Central memory CD8-positive, alpha-beta T cell (primary cell): ENCODE measurements at regions not wholly inside any gene's neighbourhood (a gene's known extent, or its start where the extent isn't known, plus 50 kb on each side); places are given as distances from the start of the nearest gene placed in this dataset.

Source experiments
- ATAC-seq: fragments of 150-1000 bp; cut with Tn5 transposase; replicated peaks from 2 replicates; pipeline ENCODE4 v1.10.0; 2022; ENCODE audit warnings: mild to moderate bottlenecking, moderate FRiP score, moderate number of reproducible peaks; ENCODE audit not compliant: poor library complexity, severe bottlenecking; ENCODE audit errors: extremely low read depth
- DNase-seq, 2 donors: peaks; one replicate each; pipeline ENCODE4 v3.0.0; 2021; ENCODE audit warnings: low spot score in 2 of 2
- H3K27ac Mint-ChIP-seq: one replicate; pipeline ENCODE4 v1.8.0; 2022; ENCODE audit warnings: low read depth, mild to moderate bottlenecking, moderate library complexity, mixed read lengths
- H3K27me3 Mint-ChIP-seq: one replicate; pipeline ENCODE4 v1.8.0; 2022; ENCODE audit warnings: mixed read lengths
- H3K36me3 Mint-ChIP-seq: one replicate; pipeline ENCODE4 v1.8.0; 2022; ENCODE audit warnings: mild to moderate bottlenecking, moderate library complexity, mixed read lengths; ENCODE audit not compliant: insufficient read depth
- H3K4me1 Mint-ChIP-seq: one replicate; pipeline ENCODE4 v1.8.0; 2022; ENCODE audit warnings: mixed read lengths
- H3K4me3 Mint-ChIP-seq: one replicate; pipeline ENCODE4 v1.8.0; 2022; ENCODE audit warnings: mild to moderate bottlenecking, moderate library complexity, mixed read lengths
- H3K9me3 Mint-ChIP-seq: one replicate; pipeline ENCODE4 v1.8.0; 2022; ENCODE audit warnings: mixed read lengths

- Mint-ChIP-seq H3K4me3 (no peak overlapping the region), H3K9me3 (no peaks in the 10 kb centered on the region), H3K27me3 (peaks cover 25% of the 10 kb centered on the region), H3K4me1 (no peaks in the 10 kb centered on the region), H3K36me3 (no peaks in the 10 kb centered on the region), H3K27ac (no peak overlapping the region)
- DNase-seq (no peak), ATAC-seq (no peak)
Measured at GRCh38 chr5:61649231-61649630, 317.2 kb downstream of the ZSWIM6 start.

- no peak for DNase-seq
- Mint-ChIP-seq H3K27me3 (peaks cover 33% of the 10 kb centered on the region), H3K4me1 (no peaks in the 10 kb centered on the region), H3K4me3 (no peak overlapping the region), H3K9me3 (no peaks in the 10 kb centered on the region), H3K36me3 (no peaks in the 10 kb centered on the region), H3K27ac (no peak overlapping the region)
- ATAC-seq = no peak
Measured at GRCh38 chr5:61649971-61650370, 317.9 kb downstream of the ZSWIM6 start.

GRCh38 chr5:61650661-61651060 lies 318.6 kb downstream of the ZSWIM6 start:
- Mint-ChIP-seq H3K27me3 (peaks cover 39% of the 10 kb centered on the region), H3K36me3 (no peaks in the 10 kb centered on the region), H3K27ac (no peak overlapping the region), H3K4me1 (no peaks in the 10 kb centered on the region), H3K4me3 (no peak overlapping the region), H3K9me3 (no peaks in the 10 kb centered on the region)
- no peak for DNase-seq
- no peak for ATAC-seq

- no peak for DNase-seq
- no peak for ATAC-seq
Measured at GRCh38 chr5:61651195-61651594, 319.1 kb downstream of the ZSWIM6 start.

GRCh38 chr5:61652916-61653315 lies 320.9 kb downstream of the ZSWIM6 start:
- H3K36me3 Mint-ChIP-seq = no peaks in the 10 kb centered on the region
- peaks cover 46% of the 10 kb centered on the region for H3K27me3 Mint-ChIP-seq
- no peak for ATAC-seq
- no peaks in the 10 kb centered on the region for H3K4me1 Mint-ChIP-seq
- H3K27ac Mint-ChIP-seq = no peak overlapping the region
- no peak for DNase-seq
- H3K9me3 Mint-ChIP-seq = no peaks in the 10 kb centered on the region
- H3K4me3 Mint-ChIP-seq = no peak overlapping the region

More at GRCh38 chr5:61651195-61651594, 319.1 kb downstream of the ZSWIM6 start:
- Mint-ChIP-seq H3K36me3 (no peaks in the 10 kb centered on the region), H3K9me3 (no peaks in the 10 kb centered on the region), H3K27me3 (peaks cover 45% of the 10 kb centered on the region), H3K4me1 (no peaks in the 10 kb centered on the region), H3K27ac (no peak overlapping the region), H3K4me3 (no peak overlapping the region)

GRCh38 chr5:61653807-61654580 lies 321.9 kb downstream of the ZSWIM6 start:
- peaks cover 35% of the 10 kb centered on the region for H3K27me3 Mint-ChIP-seq
- DNase-seq (no peak), ATAC-seq (no peak)
- peaks cover 4% of the 10 kb centered on the region for H3K4me1 Mint-ChIP-seq
- no peaks in the 10 kb centered on the region for H3K36me3 Mint-ChIP-seq
- no peak overlapping the region for H3K4me3 Mint-ChIP-seq
- H3K27ac Mint-ChIP-seq = no peak overlapping the region
- no peaks in the 10 kb centered on the region for H3K9me3 Mint-ChIP-seq

GRCh38 chr5:61654876-61655275 lies 322.8 kb downstream of the ZSWIM6 start:
- Mint-ChIP-seq H3K27me3 (peaks cover 26% of the 10 kb centered on the region), H3K4me1 (peaks cover 4% of the 10 kb centered on the region), H3K4me3 (no peak overlapping the region), H3K36me3 (no peaks in the 10 kb centered on the region), H3K27ac (no peak overlapping the region), H3K9me3 (no peaks in the 10 kb centered on the region)
- no peak for ATAC-seq
- DNase-seq = no peak

GRCh38 chr5:61657010-61657409 lies 325.0 kb downstream of the ZSWIM6 start:
- Mint-ChIP-seq H3K27me3 (peaks cover 40% of the 10 kb centered on the region), H3K4me3 (no peak overlapping the region), H3K36me3 (no peaks in the 10 kb centered on the region), H3K4me1 (peaks cover 4% of the 10 kb centered on the region), H3K27ac (no peak overlapping the region), H3K9me3 (no peaks in the 10 kb centered on the region)
- ATAC-seq (no peak), DNase-seq (no peak)

GRCh38 chr5:61657686-61658085 lies 325.6 kb downstream of the ZSWIM6 start:
- DNase-seq (no peak), ATAC-seq (no peak)
- Mint-ChIP-seq H3K4me1 (peaks cover 4% of the 10 kb centered on the region), H3K9me3 (no peaks in the 10 kb centered on the region), H3K27me3 (peaks cover 47% of the 10 kb centered on the region), H3K36me3 (no peaks in the 10 kb centered on the region), H3K27ac (no peak overlapping the region), H3K4me3 (no peak overlapping the region)

- DNase-seq (peak; percentile 57 to 78), ATAC-seq (peak; percentile 43)
- Mint-ChIP-seq H3K4me1 (peaks cover 4% of the 10 kb centered on the region), H3K4me3 (no peak overlapping the region), H3K36me3 (no peaks in the 10 kb centered on the region), H3K9me3 (no peaks in the 10 kb centered on the region), H3K27me3 (peaks cover 53% of the 10 kb centered on the region), H3K27ac (no peak overlapping the region)
Measured at GRCh38 chr5:61658592-61659008, 326.5 kb downstream of the ZSWIM6 start.

GRCh38 chr5:61659221-61659696 lies 327.2 kb downstream of the ZSWIM6 start:
- DNase-seq (no peak), ATAC-seq (no peak)
- H3K4me3 Mint-ChIP-seq = no peak overlapping the region
- H3K4me1 Mint-ChIP-seq = peaks cover 4% of the 10 kb centered on the region
- H3K9me3 Mint-ChIP-seq = no peaks in the 10 kb centered on the region
- H3K27ac Mint-ChIP-seq = no peak overlapping the region
- H3K27me3 Mint-ChIP-seq = peaks cover 50% of the 10 kb centered on the region
- no peaks in the 10 kb centered on the region for H3K36me3 Mint-ChIP-seq

GRCh38 chr5:61662670-61663069 lies 330.6 kb downstream of the ZSWIM6 start:
- Mint-ChIP-seq H3K4me1 (peaks cover 13% of the 10 kb centered on the region), H3K36me3 (no peaks in the 10 kb centered on the region), H3K4me3 (no peak overlapping the region), H3K27me3 (peaks cover 31% of the 10 kb centered on the region), H3K27ac (no peak overlapping the region), H3K9me3 (no peaks in the 10 kb centered on the region)
- DNase-seq = no peak
- no peak for ATAC-seq

GRCh38 chr5:61666064-61666621 lies 334.1 kb downstream of the ZSWIM6 start:
- no peaks in the 10 kb centered on the region for H3K36me3 Mint-ChIP-seq
- no peak overlapping the region for H3K27ac Mint-ChIP-seq
- H3K9me3 Mint-ChIP-seq = no peaks in the 10 kb centered on the region
- H3K4me1 Mint-ChIP-seq = peaks cover 8% of the 10 kb centered on the region
- DNase-seq = no peak
- ATAC-seq = no peak
- H3K4me3 Mint-ChIP-seq = no peak overlapping the region
- H3K27me3 Mint-ChIP-seq = peaks cover 46% of the 10 kb centered on the region
